ENCODE measurements at regions not wholly inside any gene's neighbourhood (a gene's known extent, or its start where the extent isn't known, plus 50 kb on each side); places are given as distances from the start of the nearest gene placed in this dataset.
A peak's percentile ranks its signal among the peaks of the same experiment; 100 is the strongest.
"Not testable (repeated sequence)": the region's sequence is repeated elsewhere in the genome, so short reads cannot be mapped to it uniquely, and the experiment has no call there.

GRCh38 chr2:144920755-144921530, 401.0 kb upstream of the ZEB2 start:
- no peak for DNase-seq (ENCODE audit: low read depth in 2 of 2)

GRCh38 chr2:144914622-144915318, 394.9 kb upstream of the ZEB2 start:
- DNase-seq (ENCODE audit: low read depth in 2 of 2): peak; percentile 52 to 55

GRCh38 chr2:144914113-144914512, 394.2 kb upstream of the ZEB2 start:
- DNase-seq (ENCODE audit: low read depth in 2 of 2): no peak

- DNase-seq (ENCODE audit: low read depth in 2 of 2): no peak
Observed at GRCh38 chr2:144912206-144912605, 392.3 kb upstream of the ZEB2 start.

- no peak for DNase-seq (ENCODE audit: low read depth in 2 of 2)
Observed at GRCh38 chr2:144905956-144906355, 386.0 kb upstream of the ZEB2 start.

- no peak for DNase-seq (ENCODE audit: low read depth in 2 of 2)
Observed at GRCh38 chr2:144904612-144905011, 384.7 kb upstream of the ZEB2 start.

- DNase-seq (ENCODE audit: low read depth in 2 of 2): not testable (repeated sequence)
Observed at GRCh38 chr2:144903045-144903444, 383.1 kb upstream of the ZEB2 start.

- not testable (repeated sequence) for DNase-seq (ENCODE audit: low read depth in 2 of 2)
Observed at GRCh38 chr2:144901386-144901785, 381.5 kb upstream of the ZEB2 start.

GRCh38 chr2:144896341-144896740, 376.4 kb upstream of the ZEB2 start:
- DNase-seq (ENCODE audit: low read depth in 2 of 2): no peak

GRCh38 chr2:144894612-144895599, 375.0 kb upstream of the ZEB2 start:
- peak; percentile 20 to 34 for DNase-seq (ENCODE audit: low read depth in 2 of 2)

- no peak for DNase-seq (ENCODE audit: low read depth in 2 of 2)
Observed at GRCh38 chr2:144893464-144893863, 373.5 kb upstream of the ZEB2 start.

- DNase-seq (ENCODE audit: low read depth in 2 of 2): no peak
Observed at GRCh38 chr2:144890828-144891227, 370.9 kb upstream of the ZEB2 start.

- DNase-seq (ENCODE audit: low read depth in 2 of 2): no peak
Observed at GRCh38 chr2:144889348-144889747, 369.4 kb upstream of the ZEB2 start.

GRCh38 chr2:144886862-144887261, 366.9 kb upstream of the ZEB2 start:
- DNase-seq (ENCODE audit: low read depth in 2 of 2): no peak

GRCh38 chr2:144877893-144878292, 358.0 kb upstream of the ZEB2 start:
- no peak for DNase-seq (ENCODE audit: low read depth in 2 of 2)

- peak; percentile 84 to 86 for DNase-seq (ENCODE audit: low read depth in 2 of 2)
Observed at GRCh38 chr2:144876013-144876412, 356.1 kb upstream of the ZEB2 start.

GRCh38 chr2:144875290-144875969, 355.5 kb upstream of the ZEB2 start:
- no peak for DNase-seq (ENCODE audit: low read depth in 2 of 2)

- DNase-seq (ENCODE audit: low read depth in 2 of 2): no peak
Observed at GRCh38 chr2:144865670-144866069, 345.8 kb upstream of the ZEB2 start.

- DNase-seq (ENCODE audit: low read depth in 2 of 2): no peak
Observed at GRCh38 chr2:144859716-144860115, 339.8 kb upstream of the ZEB2 start.

GRCh38 chr2:144858211-144858610, 338.3 kb upstream of the ZEB2 start:
- no peak for DNase-seq (ENCODE audit: low read depth in 2 of 2)

GRCh38 chr2:144854596-144854995, 334.7 kb upstream of the ZEB2 start:
- DNase-seq (ENCODE audit: low read depth in 2 of 2): no peak
